HG02588 (cell line): ENCODE measurements at regions not wholly inside any gene's neighbourhood (a gene's known extent, or its start where the extent isn't known, plus 50 kb on each side); places are given as distances from the start of the nearest gene placed in this dataset.
"Not testable (repeated sequence)": the region's sequence is repeated elsewhere in the genome, so short reads cannot be mapped to it uniquely, and the experiment has no call there.

Experiments
- ATAC-seq: cut with Tn5 transposase; IDR thresholded peaks from one replicate; pipeline ENCODE4 v1.9.1; 2021; ENCODE audit warnings: mild to moderate bottlenecking, moderate library complexity; ENCODE audit not compliant: unreplicated experiment

DNA sequence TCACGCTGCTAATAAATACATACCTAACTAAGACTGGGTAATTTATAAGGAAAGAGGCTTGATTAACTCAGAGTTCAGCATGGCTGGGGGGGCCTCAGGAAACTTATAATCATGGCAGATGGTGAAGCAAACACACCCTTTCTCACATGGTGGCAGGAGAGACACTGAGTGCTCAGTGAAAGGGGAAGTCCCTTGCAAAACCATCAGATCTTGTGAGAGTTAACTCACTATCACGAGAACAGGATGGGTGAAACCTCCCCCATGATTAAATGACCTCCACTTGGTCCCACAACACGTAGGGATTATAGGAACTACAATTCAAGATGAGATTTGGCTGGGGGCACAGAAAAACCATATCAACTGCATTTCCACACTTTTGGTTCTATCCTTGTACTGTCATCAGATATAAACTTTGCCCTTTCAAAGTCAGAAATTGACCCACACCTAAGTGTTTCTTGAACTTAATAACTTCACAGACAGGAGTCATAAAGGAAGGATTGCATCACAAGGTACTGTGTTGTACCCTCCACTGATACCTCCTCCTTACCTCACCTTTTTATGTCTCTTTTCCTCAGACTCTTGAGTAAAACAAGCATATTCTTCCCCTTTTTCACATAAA, 319.1 kb upstream of the PIK3R1 start:
- no peak for ATAC-seq

DNA sequence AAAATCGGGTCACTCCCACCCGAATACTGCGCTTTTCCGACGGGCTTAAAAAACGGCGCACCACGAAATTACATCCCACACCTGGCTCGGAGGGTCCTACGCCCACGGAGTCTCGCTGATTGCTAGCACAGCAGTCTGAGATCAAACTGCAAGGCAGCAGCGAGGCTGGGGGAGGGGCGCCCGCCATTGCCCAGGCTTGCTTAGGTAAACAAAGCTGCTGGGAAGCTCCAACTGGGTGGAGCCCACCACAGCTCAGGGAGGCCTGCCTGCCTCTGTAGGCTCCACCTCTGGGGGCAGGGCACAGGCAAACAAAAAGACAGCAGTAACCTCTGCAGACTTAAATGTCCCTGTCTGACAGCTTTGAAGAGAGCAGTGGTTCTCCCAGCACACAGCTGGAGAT, 325.7 kb upstream of the PIK3R1 start:
- not testable (repeated sequence) for ATAC-seq

DNA sequence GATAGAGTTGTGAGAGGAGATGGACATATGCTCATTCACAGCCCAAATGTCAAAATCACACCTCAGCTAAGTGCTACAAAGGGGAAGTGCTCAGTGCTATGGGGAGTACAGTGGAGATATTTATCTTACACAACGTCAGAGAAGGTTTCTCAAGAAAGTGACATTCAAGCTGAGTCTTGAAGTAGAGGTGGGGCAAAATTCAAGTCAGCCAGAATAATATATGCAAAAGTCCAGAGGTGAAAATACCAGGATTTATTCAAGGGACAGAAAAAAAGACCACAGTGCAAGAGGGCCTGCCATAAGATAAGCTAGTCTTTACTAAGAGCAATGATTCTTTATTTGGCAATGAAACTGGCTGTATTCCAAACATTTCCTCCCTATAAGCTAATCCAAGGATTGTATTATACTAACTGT, 327.8 kb upstream of the PIK3R1 start:
- ATAC-seq, result no peak

DNA sequence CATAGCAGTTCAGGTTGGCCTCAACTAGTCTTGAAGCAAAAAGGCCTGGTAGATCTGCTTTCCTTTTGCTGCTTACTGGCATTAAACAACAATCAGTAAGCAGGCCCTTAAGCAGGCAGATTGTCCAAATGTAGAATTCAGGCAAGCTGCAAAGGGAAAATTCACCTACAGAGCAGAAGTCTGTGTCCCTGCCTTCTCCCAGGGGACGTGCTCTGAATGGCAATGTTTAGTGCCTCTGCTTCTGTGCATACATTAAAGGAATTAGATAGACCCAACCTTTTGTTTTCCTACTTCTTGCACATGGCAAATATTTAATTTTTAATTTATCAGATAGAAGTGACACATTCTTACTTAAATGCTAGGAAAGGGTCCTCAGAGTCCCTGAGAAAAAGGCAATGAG, 328.8 kb upstream of the PIK3R1 start:
- ATAC-seq, result no peak

DNA sequence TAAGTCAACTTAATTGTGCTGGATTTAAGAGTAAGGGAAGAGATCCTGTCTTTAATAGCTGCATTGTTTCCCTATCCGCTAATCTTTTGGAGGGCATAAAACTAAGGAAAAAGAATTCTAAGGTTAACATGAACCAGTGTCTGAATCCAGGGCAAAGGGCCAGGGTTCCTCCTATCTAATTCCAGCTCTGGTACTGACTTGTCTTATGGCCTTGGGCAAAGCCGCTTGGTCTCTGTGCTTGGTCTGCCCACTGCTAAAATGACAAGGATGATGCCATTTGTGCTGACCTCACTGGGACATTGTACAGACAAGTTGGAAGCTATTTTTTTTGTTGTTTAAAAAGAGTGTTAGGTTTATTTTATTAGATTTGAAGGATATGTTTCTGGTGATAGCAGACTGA, 334.7 kb upstream of the PIK3R1 start:
- ATAC-seq, result no peak

DNA sequence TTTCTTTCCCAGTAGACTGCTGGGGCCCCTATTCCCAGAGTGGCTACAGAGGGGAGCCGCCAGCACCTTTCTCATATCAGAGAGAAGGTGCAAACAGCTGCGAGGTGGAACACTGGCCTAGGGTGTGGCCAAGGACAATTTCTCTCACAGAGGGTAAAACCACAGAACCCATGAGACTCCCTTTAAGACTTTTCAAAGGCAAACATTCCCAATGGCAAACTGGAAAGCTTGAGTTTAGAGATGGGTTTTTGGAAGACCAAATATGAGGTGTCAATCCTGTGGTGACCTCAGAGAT, 335.1 kb upstream of the PIK3R1 start:
- ATAC-seq, result no peak

DNA sequence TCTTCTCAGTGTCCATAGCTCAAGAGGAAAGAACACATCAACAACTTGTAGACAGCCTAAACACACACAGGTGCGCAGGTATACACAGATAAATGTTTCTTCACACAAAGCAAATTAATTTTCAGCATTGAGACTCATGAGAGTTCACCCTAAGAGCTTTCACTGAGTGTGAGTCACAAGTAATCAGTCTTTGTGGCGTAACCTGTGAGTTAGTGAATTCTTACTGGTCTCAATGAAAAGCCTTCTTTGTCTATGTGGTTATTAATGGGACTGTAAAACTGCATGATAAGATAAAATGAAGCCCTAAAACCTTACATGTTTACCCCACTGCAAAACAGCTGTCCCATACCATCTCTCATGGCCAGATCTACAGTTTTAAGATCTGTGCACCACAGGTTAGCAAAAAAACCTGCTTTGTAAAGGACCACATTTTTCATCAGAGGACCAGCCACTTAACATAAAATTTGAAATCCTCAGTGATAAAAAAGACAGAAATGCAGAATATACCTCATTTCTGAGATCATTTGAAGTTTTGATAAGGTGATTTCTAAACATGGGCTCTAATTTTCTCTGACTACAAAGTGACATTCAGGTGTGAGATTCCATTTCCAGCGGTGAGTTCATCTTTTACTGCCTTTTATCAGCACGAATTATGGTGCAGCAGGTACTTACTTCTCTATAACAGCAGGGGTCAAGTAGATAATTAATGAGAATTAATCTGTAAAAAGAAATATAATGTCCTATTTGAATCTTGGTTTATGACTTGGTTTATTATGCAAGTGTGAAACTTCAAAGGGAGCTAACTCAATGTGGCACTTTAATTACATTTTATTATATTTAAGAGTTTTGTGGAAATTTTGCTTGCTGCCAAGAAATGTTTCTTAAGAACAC, 335.7 kb upstream of the PIK3R1 start:
- no peak for ATAC-seq

DNA sequence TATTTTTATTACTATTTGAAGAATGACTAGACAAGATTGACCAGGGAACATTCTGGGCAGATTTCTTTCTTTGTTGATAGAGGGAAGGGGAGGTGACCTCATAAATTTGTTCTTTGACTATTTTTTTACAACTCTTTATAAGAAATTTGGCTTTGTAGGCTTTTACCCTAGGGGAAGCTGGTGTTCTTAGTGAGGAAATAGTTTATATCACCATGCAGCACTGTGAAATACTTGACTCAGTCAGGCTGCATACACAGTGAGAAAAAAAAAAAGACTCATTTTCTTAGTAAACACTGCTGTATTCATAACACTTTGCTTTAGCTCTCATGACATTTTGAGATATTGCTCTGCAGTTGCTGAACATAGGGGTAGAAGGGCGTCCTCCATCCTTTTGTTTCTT, 336.6 kb upstream of the PIK3R1 start:
- ATAC-seq, result no peak

DNA sequence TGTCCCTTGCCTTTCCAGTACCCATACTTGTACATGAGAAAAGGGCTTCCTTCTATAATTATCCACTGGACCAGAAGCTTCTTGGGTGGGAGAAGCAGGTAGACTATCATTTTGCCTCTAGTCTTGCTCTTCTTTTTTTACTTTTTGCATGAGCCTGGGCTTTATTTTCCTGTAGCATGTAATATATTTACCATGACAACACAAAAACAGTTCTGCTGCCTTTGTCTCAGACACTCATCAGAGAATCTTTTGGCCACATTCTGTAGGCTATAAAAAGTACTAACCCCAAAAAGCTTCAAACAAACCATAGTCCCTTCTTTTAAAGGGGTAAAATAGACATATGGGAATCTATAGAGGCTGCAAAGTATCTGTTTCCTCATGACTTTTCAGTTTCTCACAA, 339.2 kb upstream of the PIK3R1 start:
- no peak for ATAC-seq

DNA sequence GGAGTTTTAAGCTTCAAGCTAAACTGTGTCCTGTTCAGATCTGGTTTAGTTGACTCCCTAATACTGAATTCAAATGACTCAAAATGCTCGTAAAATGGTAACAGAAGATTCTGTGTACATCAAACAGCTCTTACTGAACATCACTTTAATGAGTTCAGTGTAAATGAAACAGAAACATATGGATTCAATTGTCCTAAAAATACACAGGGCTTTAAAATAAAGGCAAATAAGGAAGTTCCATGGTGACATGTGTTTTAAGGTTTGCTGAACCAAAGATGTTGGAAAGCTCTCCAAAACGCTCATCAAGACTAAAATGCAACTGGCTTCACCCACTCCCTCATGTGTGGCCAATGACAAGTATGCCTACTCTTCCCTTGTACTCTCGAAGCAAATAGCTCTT, 340.0 kb upstream of the PIK3R1 start:
- ATAC-seq, result no peak

DNA sequence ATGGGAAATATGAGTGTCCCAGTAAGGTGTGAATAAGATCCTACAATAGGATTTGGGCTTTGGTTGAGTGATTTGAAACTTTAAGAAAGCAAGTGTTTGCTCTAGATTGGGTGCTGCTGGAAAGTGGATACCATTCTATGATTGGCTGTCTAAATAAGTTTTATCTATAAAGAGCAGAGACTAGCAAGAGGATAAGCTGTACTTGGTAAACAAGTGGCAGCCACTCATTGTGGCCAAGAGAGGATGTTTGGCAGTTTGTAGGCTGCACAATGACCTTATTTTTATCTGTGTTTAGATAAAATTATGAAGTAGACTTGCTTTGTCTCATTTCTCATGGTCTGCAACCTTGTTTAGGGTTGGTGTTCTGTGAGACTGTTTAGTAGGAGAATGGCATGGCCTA, 341.6 kb upstream of the PIK3R1 start:
- ATAC-seq, result no peak

DNA sequence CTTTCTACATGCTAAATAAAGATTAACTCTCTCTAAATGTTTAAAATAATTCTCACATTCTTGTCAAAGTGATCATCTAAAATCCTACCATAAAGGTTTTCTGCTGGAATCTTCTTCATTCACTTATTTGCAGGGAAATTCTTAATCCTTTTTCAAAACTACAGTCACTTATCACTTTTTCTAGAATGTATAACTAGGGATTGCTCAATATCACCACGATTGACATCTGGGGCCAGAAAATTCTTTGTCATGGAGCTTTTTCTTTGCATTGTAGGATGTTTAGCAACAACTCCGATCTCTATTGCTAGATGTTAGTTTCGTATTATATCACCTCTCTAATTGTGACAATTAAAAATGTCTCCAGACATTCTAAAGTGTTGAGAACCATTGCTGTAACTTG, 344.9 kb upstream of the PIK3R1 start:
- ATAC-seq, result no peak

DNA sequence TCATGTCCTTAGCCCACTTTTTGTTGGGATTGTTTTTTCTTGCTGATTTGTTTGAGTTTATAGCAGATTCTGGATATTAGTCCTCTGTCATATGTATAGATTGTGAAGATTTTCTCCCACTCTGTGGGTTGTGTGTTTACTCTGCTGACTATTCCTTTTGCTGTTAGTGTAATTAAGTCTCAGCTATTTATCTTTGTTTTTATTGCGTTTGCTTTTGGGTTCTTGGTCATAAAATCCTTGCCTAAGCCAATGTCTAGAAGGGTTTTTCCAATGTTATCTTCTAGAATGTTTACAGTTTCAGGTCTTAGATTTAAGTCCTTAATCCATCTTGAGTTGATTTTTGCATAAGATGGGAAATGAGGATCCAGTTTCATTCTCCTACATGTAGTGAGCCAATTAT, 351.2 kb upstream of the PIK3R1 start:
- not testable (repeated sequence) for ATAC-seq

DNA sequence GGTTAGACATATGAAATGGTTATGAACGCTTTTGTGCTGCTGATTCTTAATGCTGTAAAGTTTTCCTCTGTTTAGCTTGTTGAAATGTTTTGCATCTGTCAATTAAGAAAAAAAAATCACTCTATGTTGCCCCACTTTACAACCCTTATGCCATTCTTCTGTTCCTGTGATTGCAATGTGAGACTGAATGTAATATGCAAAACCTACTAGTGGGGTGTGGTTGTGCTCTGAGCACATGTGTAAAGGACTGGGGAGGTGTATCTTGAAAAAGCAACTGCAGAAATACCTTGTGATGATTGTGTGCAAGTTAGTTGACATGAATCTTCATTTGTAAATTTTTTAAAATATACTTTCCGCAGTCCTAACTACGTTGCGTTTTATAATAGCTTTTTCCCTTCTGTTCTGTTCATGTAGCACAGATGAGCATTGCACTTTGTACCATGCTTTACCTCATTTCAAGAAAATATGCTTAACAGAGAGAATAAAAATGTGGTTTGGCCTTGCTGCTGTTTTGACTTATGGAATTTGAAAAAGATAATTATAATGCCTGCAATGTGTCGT, 357.0 kb upstream of the PIK3R1 start:
- no peak for ATAC-seq

DNA sequence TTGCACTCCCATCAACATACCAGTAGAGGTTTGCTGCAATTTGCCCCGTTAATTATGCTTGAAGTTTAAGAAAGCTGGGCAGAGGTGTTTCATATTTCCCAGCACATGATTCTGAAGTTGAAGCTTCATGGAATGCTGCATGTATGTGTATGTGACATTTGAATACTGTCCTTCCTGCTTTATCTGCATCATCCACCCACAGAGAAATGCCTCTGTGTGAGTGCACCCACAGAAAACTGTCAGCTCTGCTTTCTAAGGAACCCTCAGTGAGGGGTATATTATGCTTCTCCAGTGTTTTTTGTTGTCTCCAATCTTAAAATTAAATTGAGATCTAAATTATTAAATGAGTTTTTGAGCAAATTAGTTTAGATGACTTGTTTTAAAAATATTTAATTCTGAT, 358.1 kb upstream of the PIK3R1 start:
- ATAC-seq, result no peak

DNA sequence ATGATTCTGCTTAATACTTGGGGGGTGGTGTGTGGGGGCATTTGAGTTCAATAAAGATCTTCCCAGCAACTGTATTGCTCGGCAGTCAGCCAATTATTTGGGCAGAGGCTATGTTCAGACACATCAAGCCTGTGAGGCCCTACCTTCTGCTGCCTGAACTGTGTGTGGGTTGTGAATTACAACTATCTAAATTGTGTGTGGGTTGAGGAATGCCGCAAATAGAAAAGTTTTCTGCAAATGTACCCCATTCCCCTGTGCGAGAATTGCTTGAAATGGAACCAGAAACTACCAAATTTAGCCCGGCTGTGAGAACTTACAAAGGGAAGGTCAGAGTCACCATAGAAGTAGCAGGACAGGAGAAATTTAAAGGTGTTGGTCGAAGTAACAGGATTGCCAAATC, 360.0 kb upstream of the PIK3R1 start:
- ATAC-seq, result no peak

DNA sequence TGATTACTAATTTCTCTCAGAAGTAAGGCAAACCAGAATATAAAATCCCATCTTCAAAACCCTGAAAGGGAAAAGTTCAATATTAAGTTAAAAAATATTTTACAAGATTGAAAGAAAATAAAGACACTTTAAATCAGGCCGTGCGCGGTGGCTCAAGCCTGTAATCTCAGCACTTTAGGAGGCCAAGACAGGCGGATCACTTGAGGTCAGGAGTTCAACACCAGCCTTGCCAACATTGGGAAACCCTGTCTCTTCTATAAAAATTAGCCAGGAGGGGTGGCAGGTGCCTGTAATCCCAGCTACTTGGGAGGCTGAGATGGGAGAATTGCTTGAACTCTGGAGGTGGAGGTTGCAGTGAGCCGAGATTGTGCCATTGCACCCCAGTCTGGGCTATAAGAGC, 364.6 kb upstream of the PIK3R1 start:
- ATAC-seq, result not testable (repeated sequence)

DNA sequence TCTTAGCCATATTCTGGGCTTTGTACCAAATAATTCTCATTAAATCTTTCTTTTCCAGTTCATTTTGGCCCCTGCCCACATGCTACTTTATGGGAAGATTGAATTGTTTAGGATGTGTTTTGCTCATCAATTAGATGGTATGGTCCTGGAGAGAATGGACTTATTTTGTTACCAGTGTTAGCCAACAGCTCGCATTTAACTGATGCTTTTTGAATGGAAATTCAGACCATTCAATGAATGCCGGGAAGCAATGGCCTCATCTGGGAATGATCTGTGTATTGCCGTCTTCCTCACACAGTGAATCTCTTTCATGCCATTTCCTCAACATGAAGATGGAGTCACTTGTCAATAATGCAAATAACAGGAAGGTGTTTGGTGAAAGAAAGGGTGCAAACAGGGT, 370.6 kb upstream of the PIK3R1 start:
- ATAC-seq, result no peak

DNA sequence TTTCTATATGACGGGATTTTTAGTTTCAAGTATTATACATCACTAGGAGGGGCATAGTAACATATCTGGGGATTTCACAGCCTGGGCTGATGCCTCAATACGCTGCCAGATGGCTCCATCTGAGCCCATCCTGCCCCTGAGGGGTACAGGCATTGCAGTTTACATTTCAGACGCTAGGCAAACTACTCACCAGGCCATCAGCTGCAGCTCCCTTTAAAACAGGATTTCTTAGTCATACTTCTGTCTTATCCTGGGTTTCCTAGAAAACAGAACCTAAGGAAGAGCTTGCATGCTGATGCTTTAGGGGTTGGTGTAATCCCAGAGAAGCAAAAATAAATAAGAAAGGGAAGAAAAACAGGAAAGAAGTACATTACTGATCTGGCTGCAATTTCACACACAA, 372.8 kb upstream of the PIK3R1 start:
- no peak for ATAC-seq

DNA sequence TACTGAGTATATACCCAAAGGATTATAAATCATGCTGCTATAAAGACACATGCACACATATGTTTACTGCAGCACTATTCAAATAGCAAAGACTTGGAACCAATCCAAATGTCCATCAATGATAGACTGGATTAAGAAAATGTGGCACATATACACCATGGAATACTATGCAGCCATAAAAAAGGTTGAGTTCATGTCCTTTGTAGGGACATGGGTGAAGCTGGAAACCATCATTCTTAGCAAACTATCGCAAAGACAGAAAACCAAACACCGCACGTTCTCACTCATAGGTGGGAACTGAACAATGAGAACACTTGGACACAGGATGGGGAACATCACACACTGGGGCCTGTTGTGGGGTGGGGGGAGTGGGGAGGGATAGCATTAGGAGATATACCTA, 378.3 kb upstream of the PIK3R1 start:
- ATAC-seq, result not testable (repeated sequence)

DNA sequence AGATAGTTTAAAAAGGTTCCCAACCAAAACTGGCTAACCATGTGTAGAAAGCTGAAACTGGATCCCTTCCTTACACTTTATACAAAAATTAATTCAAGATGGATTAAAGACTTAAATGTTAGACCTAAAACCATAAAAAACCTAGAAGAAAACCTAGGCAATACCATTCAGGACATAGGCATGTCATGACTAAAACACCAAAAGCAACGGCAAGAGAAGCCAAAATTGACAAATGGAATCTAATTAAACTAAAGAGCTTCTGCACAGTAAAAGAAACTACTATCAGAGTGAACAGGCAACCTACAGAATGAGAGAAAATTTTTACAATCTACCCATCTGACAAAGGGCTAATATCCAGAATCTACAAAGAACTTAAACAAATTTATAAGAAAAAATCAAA, 379.1 kb upstream of the PIK3R1 start:
- not testable (repeated sequence) for ATAC-seq

DNA sequence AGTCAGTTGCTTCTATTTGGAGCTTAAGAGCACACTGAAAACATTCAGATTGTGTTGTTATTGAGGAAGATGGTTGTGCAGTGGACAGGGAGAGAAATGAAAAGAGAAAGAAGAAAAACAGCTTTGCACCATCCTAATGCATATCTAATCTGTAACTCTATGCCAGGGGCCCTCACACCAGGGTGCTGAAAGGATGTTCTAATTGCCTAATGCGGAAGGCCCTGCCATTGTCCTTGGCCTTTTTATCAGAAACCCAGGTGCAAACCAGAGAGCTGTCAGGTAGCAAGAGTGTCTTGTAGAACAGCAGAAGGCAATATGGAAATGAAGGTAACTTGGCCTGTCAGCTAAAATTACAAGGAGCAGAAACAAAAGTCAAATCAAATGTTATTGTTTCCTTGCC, 384.5 kb upstream of the PIK3R1 start:
- no peak for ATAC-seq
